Activated naive CD4-positive, alpha-beta T cell treated with anti-CD3 and anti-CD28 coated beads, Interleukin-2, amount 50 U/mL, for 72 hours (primary cell): ENCODE measurements at regions not wholly inside any gene's neighbourhood (a gene's known extent, or its start where the extent isn't known, plus 50 kb on each side); places are given as distances from the start of the nearest gene placed in this dataset.
"Not testable (repeated sequence)": the region's sequence is repeated elsewhere in the genome, so short reads cannot be mapped to it uniquely, and the experiment has no call there.

Experiments
- ATAC-seq, 2 donors: fragments of 150-1000 bp; cut with Tn5 transposase; 2 replicates each; pipeline ENCODE4 v1.10.0; 2021; ENCODE audit warnings: mild to moderate bottlenecking in 2 of 2, moderate library complexity in 2 of 2
- DNase-seq, 2 donors: peaks; one replicate each; pipeline ENCODE4 v3.0.0; 2021 to 2022; ENCODE audit warnings: low spot score in 2 of 2
- H3K27ac Mint-ChIP-seq, 2 donors: one replicate each; pipeline ENCODE4 v1.8.0; 2022; ENCODE audit warnings: mild to moderate bottlenecking in 2 of 2, mixed read lengths in 2 of 2
- H3K36me3 Mint-ChIP-seq, 2 donors: one replicate each; pipeline ENCODE4 v1.8.0; 2022; ENCODE audit warnings: mixed read lengths in 2 of 2
- H3K9me3 Mint-ChIP-seq, 2 donors: one replicate each; pipeline ENCODE4 v1.8.0; 2022; ENCODE audit warnings: mixed read lengths in 2 of 2

DNA sequence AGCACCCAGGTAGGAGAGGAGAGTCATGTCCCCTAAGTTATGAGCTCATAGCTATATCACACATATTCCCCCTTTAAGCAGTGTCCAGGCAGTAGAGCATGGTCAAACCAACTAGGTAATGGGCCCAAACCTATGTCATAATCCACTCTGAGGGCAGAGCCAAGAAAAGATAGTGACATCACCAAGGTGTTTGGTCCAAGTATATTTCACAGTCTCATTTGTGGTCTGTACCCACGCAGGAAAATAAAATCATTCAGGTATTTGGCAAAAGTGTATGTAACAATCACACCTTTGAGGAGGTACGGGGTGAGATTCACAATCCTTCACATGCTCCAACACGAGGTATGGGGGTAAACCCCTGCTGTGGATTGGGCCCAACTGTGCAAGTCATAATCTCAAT, 2112.8 kb downstream of the TP53TG3F start:
- H3K27ac Mint-ChIP-seq = no peak overlapping the region
- peaks cover 26 to 47% of the 10 kb centered on the region in 2 donors for H3K9me3 Mint-ChIP-seq

DNA sequence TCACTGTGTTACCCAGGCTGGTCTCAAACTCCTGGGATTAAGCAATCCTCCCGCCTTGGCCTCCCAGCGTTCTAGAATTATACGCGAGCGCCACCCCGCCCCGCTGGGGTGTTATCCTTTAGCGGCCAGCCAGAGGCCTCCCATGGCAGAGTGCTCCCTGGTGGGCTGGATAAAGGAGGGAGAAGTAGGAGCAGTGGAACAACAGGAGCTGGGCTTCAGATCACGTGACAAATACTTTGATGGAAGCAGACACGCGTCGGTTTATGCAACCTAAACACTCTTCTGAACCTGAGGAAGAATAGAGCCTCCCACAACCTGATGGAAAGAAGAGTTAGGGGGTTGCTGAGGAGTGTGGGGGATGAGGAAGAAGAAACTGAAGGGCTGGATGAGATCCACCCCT, 2114.0 kb downstream of the TP53TG3F start:
- H3K27ac Mint-ChIP-seq = no peak overlapping the region
- DNase-seq = no peak
- peaks cover 27 to 45% of the 10 kb centered on the region in 2 donors for H3K9me3 Mint-ChIP-seq
- H3K36me3 Mint-ChIP-seq = peaks cover 18 to 21% of the 10 kb centered on the region in 2 donors
- no peak for ATAC-seq

More for the DNA sequence above, 2112.8 kb downstream of the TP53TG3F start:
- DNase-seq (no peak), ATAC-seq (no peak)
- H3K36me3 Mint-ChIP-seq = peaks cover 16 to 18% of the 10 kb centered on the region in 2 donors

DNA sequence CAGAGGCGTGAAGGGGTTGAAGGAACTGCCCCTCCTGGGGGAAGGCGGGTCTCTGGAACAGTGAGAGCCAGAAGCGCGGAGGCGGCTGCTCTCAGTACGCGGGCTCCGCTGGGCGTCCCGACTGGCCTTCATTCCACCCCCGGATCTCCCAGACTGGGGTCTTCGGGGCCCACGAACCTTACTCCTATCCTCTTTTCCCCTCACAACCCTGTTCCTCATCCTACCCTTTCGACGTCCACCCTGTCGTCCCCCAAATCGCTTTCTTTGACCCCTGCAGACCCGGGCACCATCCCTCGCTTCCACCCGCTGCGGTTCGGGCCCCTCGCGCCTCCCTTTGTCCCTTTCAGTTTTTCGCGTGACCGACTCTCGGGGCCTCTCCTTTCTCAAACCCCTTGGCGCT, 2114.6 kb downstream of the TP53TG3F start:
- H3K36me3 Mint-ChIP-seq = peaks cover 18 to 21% of the 10 kb centered on the region in 2 donors
- H3K9me3 Mint-ChIP-seq = peaks cover 31 to 45% of the 10 kb centered on the region in 2 donors
- DNase-seq = no peak
- ATAC-seq = no peak
- no peak overlapping the region for H3K27ac Mint-ChIP-seq

GRCh38 chr16:35574454-35575431, 2115.3 kb downstream of the TP53TG3F start:
- Mint-ChIP-seq H3K9me3 (peaks cover 34 to 39% of the 10 kb centered on the region in 2 donors), H3K36me3 (peaks cover 17 to 18% of the 10 kb centered on the region in 2 donors), H3K27ac (no peak overlapping the region)
- DNase-seq (no peak), ATAC-seq (no peak)

- DNase-seq (no peak), ATAC-seq (no peak)
- Mint-ChIP-seq H3K9me3 (peaks cover 35 to 39% of the 10 kb centered on the region in 2 donors), H3K27ac (no peak overlapping the region), H3K36me3 (peaks cover 18 to 20% of the 10 kb centered on the region in 2 donors)
Observed at GRCh38 chr16:35575432-35575821, 2116.0 kb downstream of the TP53TG3F start.

GRCh38 chr16:35585411-35585810, 2126.0 kb downstream of the TP53TG3F start:
- H3K27ac Mint-ChIP-seq = no peak overlapping the region
- ATAC-seq = no peak

DNA sequence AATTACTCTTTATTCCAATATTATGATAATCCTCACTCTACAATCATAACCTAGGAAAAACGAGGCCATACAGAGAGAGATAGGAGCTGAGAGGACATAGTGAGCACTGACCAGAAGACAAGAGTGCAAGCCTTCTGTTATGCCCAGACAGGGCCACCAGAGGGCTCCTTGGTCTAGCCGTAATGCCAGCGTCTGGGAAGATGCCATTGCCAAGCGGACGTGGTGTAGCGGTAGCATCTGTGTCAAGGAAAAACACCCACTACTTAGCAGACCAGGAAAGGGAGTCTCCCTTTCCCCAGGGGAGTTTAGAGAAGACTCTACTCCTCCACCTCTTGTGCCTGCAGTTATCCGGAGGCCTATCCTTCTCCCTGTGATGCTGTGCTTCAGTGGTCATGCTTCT, 2131.5 kb downstream of the TP53TG3F start:
- peaks cover 23 to 31% of the 10 kb centered on the region in 2 donors for H3K9me3 Mint-ChIP-seq
- not testable (repeated sequence) for H3K36me3 Mint-ChIP-seq, DNase-seq, H3K27ac Mint-ChIP-seq, ATAC-seq

More at GRCh38 chr16:35585411-35585810, 2126.0 kb downstream of the TP53TG3F start:
- peaks cover 8 to 34% of the 10 kb centered on the region in 2 donors for H3K9me3 Mint-ChIP-seq
- peaks cover 0 to 7% of the 10 kb centered on the region in 2 donors for H3K36me3 Mint-ChIP-seq
- no peak for DNase-seq

DNA sequence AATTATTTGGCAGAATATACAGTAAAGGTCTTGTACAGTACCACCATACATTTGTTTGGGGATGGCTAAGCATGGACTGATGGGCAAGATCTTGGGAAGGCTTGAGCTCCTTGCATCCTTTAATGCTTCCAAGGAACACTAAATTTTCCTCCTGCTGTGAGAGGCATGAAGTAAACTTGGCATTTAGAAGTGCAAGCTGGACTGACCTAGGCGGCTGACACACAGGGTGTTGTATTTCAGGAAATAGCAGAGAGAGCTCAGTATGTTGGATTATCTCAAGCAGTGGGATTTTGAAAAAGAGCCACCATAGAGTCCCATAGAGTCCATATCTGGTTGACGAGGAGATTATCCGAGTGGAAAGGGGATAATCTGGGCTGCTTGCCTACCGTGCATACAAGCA, 2137.1 kb downstream of the TP53TG3F start:
- H3K9me3 Mint-ChIP-seq = peaks cover 34 to 43% of the 10 kb centered on the region in 2 donors
- DNase-seq (no peak), ATAC-seq (no peak)
- H3K27ac Mint-ChIP-seq = no peak overlapping the region
- H3K36me3 Mint-ChIP-seq = peaks cover 15 to 19% of the 10 kb centered on the region in 2 donors

DNA sequence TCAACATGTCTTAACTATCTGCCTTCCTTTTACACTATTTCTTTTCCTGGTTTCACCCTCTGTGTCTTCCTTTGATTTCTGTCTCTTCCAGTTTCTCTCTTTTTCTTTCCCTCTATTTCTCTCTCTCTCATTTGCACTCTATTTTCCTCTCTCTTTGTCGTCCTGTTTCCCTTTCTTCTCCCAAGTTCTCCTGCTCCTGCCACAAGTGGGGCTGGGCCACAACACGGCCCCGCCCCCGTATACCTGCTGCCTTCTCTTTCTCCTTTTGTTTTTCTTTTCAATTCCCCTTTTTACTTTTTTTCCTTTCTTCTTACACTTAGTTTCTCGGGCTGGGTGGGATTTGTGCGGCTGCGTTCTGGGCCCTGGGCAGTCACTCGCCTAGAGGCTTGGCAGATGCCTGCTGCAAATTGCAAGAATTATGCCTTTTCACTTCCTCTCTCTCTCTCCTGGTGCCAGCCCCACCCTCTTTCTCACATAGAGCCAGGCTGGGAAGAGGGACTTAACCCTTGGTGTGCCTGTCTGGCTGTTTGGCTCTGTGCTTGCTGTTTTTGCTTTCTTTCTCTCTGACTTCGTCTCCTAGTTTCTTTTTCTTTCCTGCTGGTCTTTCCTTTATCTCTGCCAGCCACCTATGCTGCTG, 2139.4 kb downstream of the TP53TG3F start:
- Mint-ChIP-seq H3K9me3 (peaks cover 24 to 35% of the 10 kb centered on the region in 2 donors), H3K27ac (no peak overlapping the region), H3K36me3 (peaks cover 8 to 15% of the 10 kb centered on the region in 2 donors)
- no peak for DNase-seq
- no peak for ATAC-seq

GRCh38 chr16:35599429-35600160, 2140.2 kb downstream of the TP53TG3F start:
- Mint-ChIP-seq H3K9me3 (peaks cover 21 to 33% of the 10 kb centered on the region in 2 donors), H3K27ac (no peak overlapping the region)
- no peak for ATAC-seq

GRCh38 chr16:35600161-35600555, 2140.7 kb downstream of the TP53TG3F start:
- Mint-ChIP-seq H3K9me3 (peaks cover 15 to 29% of the 10 kb centered on the region in 2 donors), H3K36me3 (peaks cover 8 to 15% of the 10 kb centered on the region in 2 donors)
- not testable (repeated sequence) for DNase-seq, ATAC-seq, H3K27ac Mint-ChIP-seq

More at GRCh38 chr16:35599429-35600160, 2140.2 kb downstream of the TP53TG3F start:
- peaks cover 8 to 15% of the 10 kb centered on the region in 2 donors for H3K36me3 Mint-ChIP-seq
- no peak for DNase-seq

GRCh38 chr16:35602116-35602515, 2142.7 kb downstream of the TP53TG3F start:
- peaks cover 14 to 22% of the 10 kb centered on the region in 2 donors for H3K9me3 Mint-ChIP-seq
- no peak overlapping the region for H3K27ac Mint-ChIP-seq
- DNase-seq = no peak
- ATAC-seq = no peak
- peaks cover 8 to 15% of the 10 kb centered on the region in 2 donors for H3K36me3 Mint-ChIP-seq

DNA sequence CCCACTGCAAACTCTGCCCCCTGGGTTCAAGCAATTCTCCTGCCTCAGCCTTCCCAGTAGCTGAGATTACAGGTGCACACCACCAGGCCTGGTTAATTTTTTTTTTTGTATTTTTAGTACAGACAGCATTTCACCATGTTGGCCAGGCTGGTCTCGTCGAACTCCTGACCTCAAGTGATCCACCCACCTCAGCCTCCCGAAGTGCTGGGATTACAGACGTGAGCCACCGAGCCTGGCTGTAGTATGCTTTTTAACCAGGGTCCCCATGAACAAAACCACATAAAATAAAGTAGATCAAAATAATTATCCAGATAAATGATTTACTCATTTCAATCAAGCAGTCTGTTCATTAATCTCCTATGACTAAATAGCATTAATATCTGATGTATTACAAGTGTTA, 2144.0 kb downstream of the TP53TG3F start:
- H3K27ac Mint-ChIP-seq, DNase-seq, ATAC-seq: not testable (repeated sequence)
- peaks cover 8 to 15% of the 10 kb centered on the region in 2 donors for H3K36me3 Mint-ChIP-seq
- H3K9me3 Mint-ChIP-seq = peaks cover 9 to 15% of the 10 kb centered on the region in 2 donors

GRCh38 chr16:35605921-35606320, 2146.5 kb downstream of the TP53TG3F start:
- DNase-seq (no peak), ATAC-seq (no peak)
- Mint-ChIP-seq H3K27ac (no peak overlapping the region), H3K9me3 (no peaks in the 10 kb centered on the region), H3K36me3 (no peaks in the 10 kb centered on the region)

DNA sequence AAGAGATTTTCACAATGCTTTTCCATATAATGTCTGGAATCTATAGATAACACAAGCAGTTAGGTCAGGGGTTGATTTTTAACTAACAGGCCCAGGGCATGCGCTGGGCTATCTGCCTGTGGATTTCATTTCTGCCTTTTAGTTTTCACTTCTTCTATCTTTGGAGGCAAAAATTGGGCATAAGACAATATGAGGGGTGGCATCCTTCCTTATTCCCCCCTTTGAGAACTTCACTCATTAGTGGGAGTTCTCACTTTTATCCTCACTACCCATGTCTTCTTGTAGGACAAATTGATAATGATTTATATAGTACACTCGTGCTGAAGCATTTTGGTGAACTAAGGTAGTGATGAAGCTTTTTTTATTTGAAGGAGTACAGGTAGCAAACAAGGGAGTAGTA, 2155.5 kb downstream of the TP53TG3F start:
- DNase-seq, H3K27ac Mint-ChIP-seq, ATAC-seq: not testable (repeated sequence)
- peaks cover 7 to 11% of the 10 kb centered on the region in 2 donors for H3K36me3 Mint-ChIP-seq
- H3K9me3 Mint-ChIP-seq = peaks cover 8 to 17% of the 10 kb centered on the region in 2 donors

GRCh38 chr16:35619176-35619575, 2159.8 kb downstream of the TP53TG3F start:
- ATAC-seq, DNase-seq, H3K27ac Mint-ChIP-seq: not testable (repeated sequence)
- Mint-ChIP-seq H3K9me3 (peaks cover 19 to 26% of the 10 kb centered on the region in 2 donors), H3K36me3 (peaks cover 13 to 23% of the 10 kb centered on the region in 2 donors)
